IMR-90 (cell line): ENCODE measurements at regions not wholly inside any gene's neighbourhood (a gene's known extent, or its start where the extent isn't known, plus 50 kb on each side); places are given as distances from the start of the nearest gene placed in this dataset.

Experiments
- BHLHE40 ChIP-seq: fragments of 150-350 bp; IDR thresholded peaks from 2 replicates; pipeline ENCODE4 v1.6.1; 2016; ENCODE audit warnings: mild to moderate bottlenecking, low read depth, low read length
- CTCF ChIP-seq: conservative IDR thresholded peaks from 2 replicates; pipeline ENCODE4 v1.5.1; 2012; ENCODE audit warnings: mild to moderate bottlenecking, low read depth, low read length, improper control_type of control experiment
- FOS ChIP-seq: fragments of 150-350 bp; IDR thresholded peaks from 2 replicates; pipeline ENCODE4 v1.6.1; 2016; ENCODE audit warnings: low read depth, low read length
- MXI1 ChIP-seq: IDR thresholded peaks from 2 replicates; pipeline ENCODE4 v1.6.1; 2012; ENCODE audit warnings: low read depth, mild to moderate bottlenecking, low read length, moderate library complexity, borderline replicate concordance
- NFE2L2 ChIP-seq: fragments of 150-350 bp; IDR thresholded peaks from 2 replicates; pipeline ENCODE4 v1.6.1; 2016; ENCODE audit warnings: low read depth, mild to moderate bottlenecking, low read length
- POLR2A ChIP-seq: IDR thresholded peaks from 2 replicates; pipeline ENCODE4 v1.6.1; 2012; ENCODE audit warnings: mild to moderate bottlenecking, low read depth, low read length
- RAD21 ChIP-seq: IDR thresholded peaks from 2 replicates; pipeline ENCODE4 v1.6.1; 2012; ENCODE audit warnings: low read length, improper control_type of control experiment

- TF ChIP-seq CTCF, result no peak
- TF ChIP-seq POLR2A, result no peak
- TF ChIP-seq BHLHE40, result no peak
- TF ChIP-seq MXI1, result no peak
- TF ChIP-seq NFE2L2, result no peak
- TF ChIP-seq FOS, result no peak
- no peak for TF ChIP-seq RAD21
Measured at GRCh38 chr10:33937036-33937730, 602.7 kb upstream of the NRP1 start.
